ENCODE measurements at regions not wholly inside any gene's neighbourhood (a gene's known extent, or its start where the extent isn't known, plus 50 kb on each side); places are given as distances from the start of the nearest gene placed in this dataset.
"Not testable (repeated sequence)": the region's sequence is repeated elsewhere in the genome, so short reads cannot be mapped to it uniquely, and the experiment has no call there.

DNA sequence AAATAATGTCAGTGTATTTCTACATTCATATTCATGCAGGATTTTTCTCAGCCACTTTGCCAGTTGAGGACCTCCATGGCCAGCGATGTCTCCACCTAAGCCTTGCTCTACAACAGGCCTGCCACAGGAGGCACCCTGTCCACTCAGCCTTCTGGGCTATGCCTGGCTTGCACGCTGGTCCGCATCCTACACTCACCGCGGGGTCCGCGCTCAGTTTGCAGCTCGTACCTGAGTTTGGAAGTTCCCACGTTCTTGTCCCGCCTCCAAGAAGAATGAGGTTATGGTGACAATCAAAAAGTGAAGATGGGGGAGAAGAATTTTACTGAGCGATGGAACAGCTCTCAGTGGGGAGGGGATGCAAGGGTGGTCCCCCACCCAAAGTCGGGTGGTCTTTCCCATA, 93.6 kb upstream of the GRIK1 start:
- intact Hi-C loops (cut with DNase I; ENCODE audit: low total_unique reads): no loop called here
- no peak overlapping the region for H3K4me3 ChIP-seq (ENCODE audit: low read depth, poor library complexity, severe bottlenecking)
- WGBS, 2 donors: 93 to 95% methylated on average over 12 of the region's 12 CpGs
- DNase-seq (ENCODE audit: low spot score in 2 of 2): no peak
- TF ChIP-seq, protein P1, sequence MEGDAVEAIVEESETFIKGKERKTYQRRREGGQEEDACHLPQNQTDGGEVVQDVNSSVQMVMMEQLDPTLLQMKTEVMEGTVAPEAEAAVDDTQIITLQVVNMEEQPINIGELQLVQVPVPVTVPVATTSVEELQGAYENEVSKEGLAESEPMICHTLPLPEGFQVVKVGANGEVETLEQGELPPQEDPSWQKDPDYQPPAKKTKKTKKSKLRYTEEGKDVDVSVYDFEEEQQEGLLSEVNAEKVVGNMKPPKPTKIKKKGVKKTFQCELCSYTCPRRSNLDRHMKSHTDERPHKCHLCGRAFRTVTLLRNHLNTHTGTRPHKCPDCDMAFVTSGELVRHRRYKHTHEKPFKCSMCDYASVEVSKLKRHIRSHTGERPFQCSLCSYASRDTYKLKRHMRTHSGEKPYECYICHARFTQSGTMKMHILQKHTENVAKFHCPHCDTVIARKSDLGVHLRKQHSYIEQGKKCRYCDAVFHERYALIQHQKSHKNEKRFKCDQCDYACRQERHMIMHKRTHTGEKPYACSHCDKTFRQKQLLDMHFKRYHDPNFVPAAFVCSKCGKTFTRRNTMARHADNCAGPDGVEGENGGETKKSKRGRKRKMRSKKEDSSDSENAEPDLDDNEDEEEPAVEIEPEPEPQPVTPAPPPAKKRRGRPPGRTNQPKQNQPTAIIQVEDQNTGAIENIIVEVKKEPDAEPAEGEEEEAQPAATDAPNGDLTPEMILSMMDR (IDR thresholded peaks at IDR 0.05): no peak
- TF ChIP-seq POLR2A (IDR thresholded peaks at IDR 0.05): no peak

DNA sequence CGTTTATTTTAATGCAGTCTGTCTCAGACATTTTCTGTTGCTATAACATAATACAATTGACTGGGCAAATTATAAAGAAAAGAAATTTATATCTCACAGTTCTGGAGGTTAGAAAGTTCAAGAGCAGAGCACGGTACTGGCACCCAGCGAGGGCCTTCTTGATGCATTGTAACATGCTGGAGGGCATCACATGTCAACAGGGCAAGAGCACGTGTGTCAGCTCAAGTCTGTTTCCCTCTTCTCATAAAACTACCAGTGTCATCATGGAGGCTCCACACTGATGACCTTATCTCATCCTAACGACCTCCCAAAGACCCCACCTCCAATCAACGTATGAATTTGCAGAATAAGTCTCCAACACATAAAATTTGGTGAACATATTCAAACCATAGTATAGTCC, 90.6 kb upstream of the GRIK1 start:
- DNase-seq (ENCODE audit: low spot score in 2 of 2): no peak
- intact Hi-C loops (cut with DNase I; ENCODE audit: low total_unique reads): no loop called here
- TF ChIP-seq, protein P1 (IDR thresholded peaks at IDR 0.05): no peak
- no peak for TF ChIP-seq POLR2A (IDR thresholded peaks at IDR 0.05)
- WGBS, 2 donors: 70 to 83% methylated on average over 6 of the region's 6 CpGs
- H3K4me3 ChIP-seq (ENCODE audit: low read depth, poor library complexity, severe bottlenecking): no peak overlapping the region

DNA sequence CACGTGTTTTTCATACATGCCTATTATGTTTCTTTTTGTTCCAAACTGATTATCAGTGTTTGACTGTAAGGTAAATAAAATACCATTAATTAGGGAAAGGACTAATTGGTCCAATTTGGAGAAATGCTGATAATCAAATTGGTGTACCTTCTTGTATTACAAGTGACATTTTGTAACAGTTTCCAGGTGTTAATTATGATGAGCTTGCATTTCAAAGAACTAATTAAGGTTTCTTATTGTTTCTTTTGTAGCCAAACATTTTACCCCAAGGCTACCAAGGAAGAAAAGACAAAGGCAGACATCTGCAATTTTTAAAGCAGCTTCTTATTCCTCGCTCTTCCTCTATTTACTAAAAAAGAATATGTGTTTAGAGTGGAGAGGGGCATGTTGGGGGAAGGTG, 88.7 kb upstream of the GRIK1 start:
- WGBS, 2 donors: 52 to 53% methylated on average over 2 of the region's 2 CpGs
- TF ChIP-seq POLR2A (IDR thresholded peaks at IDR 0.05): no peak
- TF ChIP-seq, protein P1 (IDR thresholded peaks at IDR 0.05): no peak
- intact Hi-C loops (cut with DNase I; ENCODE audit: low total_unique reads): no loop called here
- no peak overlapping the region for H3K4me3 ChIP-seq (ENCODE audit: low read depth, poor library complexity, severe bottlenecking)
- no peak for DNase-seq (ENCODE audit: low spot score in 2 of 2)

DNA sequence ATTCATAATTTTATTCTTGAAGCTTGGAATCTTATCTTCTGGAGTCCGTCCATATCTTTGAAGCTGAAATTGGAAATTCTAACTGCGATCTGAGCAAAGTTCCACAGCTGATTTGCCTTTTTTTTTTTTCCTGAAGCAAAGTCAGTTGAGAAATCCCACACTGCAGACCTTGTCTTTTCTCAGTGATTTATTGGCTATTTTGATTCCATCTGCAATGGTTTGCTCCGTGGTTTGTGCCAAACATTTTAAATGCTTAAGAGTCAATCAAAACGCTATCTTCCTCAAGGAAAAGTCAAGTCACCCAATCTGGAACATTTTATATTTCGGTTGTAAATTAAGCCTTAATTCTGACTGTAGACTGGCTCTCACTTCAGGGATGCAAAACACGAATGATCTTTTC, 88.2 kb upstream of the GRIK1 start:
- intact Hi-C loops (cut with DNase I; ENCODE audit: low total_unique reads): no loop called here
- 25 to 39% methylated on average over 6 of the region's 6 CpGs for WGBS, 2 donors
- H3K4me3 ChIP-seq (ENCODE audit: low read depth, poor library complexity, severe bottlenecking): no peak overlapping the region
- TF ChIP-seq POLR2A (IDR thresholded peaks at IDR 0.05): no peak
- TF ChIP-seq, protein P1 (IDR thresholded peaks at IDR 0.05): no peak
- DNase-seq (ENCODE audit: low spot score in 2 of 2): no peak

DNA sequence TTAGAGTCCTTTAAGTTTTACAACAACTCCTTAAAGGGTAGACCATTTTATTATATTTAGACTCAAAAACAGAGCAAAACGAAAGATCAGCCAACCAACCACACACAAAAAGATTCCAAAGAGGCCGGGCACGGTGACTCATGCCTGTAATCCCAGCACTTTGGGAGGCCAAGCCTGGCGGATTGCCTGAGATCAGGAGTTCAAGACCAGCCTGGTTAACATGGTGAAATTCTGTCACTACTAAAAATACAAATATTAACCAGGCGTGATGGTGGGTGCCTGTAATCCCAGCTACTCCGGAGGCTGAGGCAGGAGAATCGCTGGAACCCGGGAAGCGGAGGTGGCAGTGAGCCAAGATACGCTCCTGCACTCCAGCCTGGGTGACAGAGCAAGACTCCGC, 83.3 kb upstream of the GRIK1 start:
- H3K4me3 ChIP-seq (ENCODE audit: low read depth, poor library complexity, severe bottlenecking); DNase-seq (ENCODE audit: low spot score in 2 of 2); intact Hi-C loops (cut with DNase I; ENCODE audit: low total_unique reads): not testable (repeated sequence)
- 76 to 81% methylated on average over 11 of the region's 11 CpGs for WGBS, 2 donors

DNA sequence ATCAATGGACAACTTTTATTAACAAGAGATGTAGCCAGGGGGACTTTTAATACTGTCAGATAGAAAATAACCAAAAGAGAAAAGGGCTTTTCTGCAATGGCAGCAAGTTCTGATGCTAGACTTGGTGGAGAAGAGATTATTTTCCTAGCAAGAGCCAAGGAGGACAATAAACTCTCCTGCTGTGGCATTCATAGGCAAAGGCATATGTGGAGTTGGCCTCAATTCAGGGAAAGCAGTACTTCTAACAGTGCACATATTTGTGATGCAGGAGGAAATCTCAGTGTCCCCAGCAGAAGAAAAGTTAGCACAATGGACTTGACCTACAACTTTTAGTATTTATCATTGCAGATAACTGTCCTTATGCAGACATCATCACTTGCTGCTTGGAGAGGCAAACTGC, 75.1 kb upstream of the GRIK1 start:
- no peak for TF ChIP-seq POLR2A (IDR thresholded peaks at IDR 0.05)
- TF ChIP-seq, protein P1 (IDR thresholded peaks at IDR 0.05): no peak
- DNase-seq (ENCODE audit: low spot score in 2 of 2): no peak

More for the DNA sequence above, 75.1 kb upstream of the GRIK1 start:
- no peak overlapping the region for H3K4me3 ChIP-seq (ENCODE audit: low read depth, poor library complexity, severe bottlenecking)
- intact Hi-C loops (cut with DNase I; ENCODE audit: low total_unique reads): no loop called here

All from lower leg skin (tissue), 4 donors.